GM18517 (cell line): ENCODE measurements at regions not wholly inside any gene's neighbourhood (a gene's known extent, or its start where the extent isn't known, plus 50 kb on each side); places are given as distances from the start of the nearest gene placed in this dataset.

Experiments used
- ATAC-seq: cut with Tn5 transposase; IDR thresholded peaks from one replicate; pipeline ENCODE4 v1.9.1; 2021; ENCODE audit warnings: mild to moderate bottlenecking, moderate library complexity; ENCODE audit not compliant: unreplicated experiment

DNA sequence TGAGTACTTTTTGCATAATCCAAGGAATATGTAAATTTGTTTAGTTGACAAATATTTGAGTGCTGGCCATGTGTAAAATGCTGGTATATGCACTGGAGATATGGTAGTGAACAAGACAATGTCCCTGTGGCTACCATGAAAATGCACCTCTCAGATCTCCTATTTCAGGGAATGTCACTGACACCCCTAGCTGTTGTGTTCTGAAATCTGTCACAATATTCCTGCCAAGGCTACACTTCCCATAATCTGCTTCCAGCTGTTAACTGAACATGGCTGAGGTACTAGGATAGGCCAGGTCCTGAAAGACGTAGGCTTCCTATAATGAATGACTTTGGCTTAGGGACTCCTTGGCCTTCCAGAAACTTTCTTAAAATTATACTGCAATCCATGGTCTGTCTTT, 197.8 kb downstream of the ZNF648 start:
- no peak for ATAC-seq

DNA sequence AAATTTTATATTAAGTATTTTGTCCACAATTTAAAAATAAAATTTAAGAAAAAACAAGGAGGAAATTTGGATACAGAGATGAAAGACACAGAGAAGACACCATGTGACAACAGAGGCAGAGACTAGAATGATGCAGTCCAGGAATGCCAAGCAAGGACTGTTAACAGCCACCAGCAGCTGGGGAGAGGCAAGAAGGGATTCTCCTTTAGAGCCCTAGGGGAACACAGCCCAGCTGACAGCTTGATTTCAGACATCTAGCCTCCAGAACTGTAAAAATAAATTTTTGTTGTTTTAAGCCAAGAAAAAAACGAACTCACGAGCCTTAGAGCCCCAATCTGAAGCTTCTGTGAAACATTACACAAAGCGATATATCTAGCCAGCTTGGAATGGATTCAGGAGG, 198.5 kb downstream of the ZNF648 start:
- no peak for ATAC-seq

DNA sequence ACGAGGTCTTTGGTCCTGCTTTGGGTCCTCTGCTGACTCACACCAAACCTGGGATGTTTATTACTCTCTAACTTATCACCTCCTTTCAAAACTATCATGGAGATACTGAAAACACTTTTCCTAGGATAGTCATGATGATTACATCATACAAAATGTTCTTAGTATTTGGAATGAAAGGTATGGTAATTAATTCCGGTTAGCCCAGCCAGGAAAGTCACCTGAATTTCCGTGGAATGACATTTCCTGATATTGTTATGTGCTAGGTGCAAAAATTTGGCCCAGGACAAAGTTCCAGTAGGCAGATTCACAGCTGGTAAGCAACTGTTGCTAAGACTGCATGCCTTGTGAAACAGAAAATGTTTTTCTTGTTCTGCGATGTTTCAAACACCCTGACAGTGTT, 203.4 kb downstream of the ZNF648 start:
- ATAC-seq = no peak
